HEK293 (cell line): ENCODE measurements at regions not wholly inside any gene's neighbourhood (a gene's known extent, or its start where the extent isn't known, plus 50 kb on each side); places are given as distances from the start of the nearest gene placed in this dataset.

Source experiments
- CTCF ChIA-PET: fragments of 350-600 bp; formaldehyde crosslinking; extraction: SDS; loops from one replicate; lab custom pipeline; 2021; ENCODE audit warnings: antibody characterized with exemption; lab: Yijun Ruan, JAX
- POLR2A ChIA-PET: fragments of 300-600 bp; formaldehyde crosslinking; extraction: SDS; loops from one replicate; lab custom pipeline; 2020; ENCODE audit warnings: antibody characterized with exemption, inconsistent platforms; lab: Yijun Ruan, JAX
- H3K27ac ChIP-seq: fragments of 200-500 bp; sonication (Bioruptor generic); 2 replicates; pipeline ENCODE4 v1.5.1; 2014; ENCODE audit warnings: low read depth, low read length, control low read depth, inconsistent platforms; ENCODE audit errors: extremely low read depth
- H3K36me3 ChIP-seq, 2 experiments: fragments of 200-500 bp in 1 of 2; sonication (Bioruptor generic) in 1 of 2; 1 replicate in 1 of 2; 2 replicates in 1 of 2; pipeline ENCODE4 v1.5.1; 2014 to 2017; ENCODE audit warnings: inconsistent platforms in 2 of 2, low read length in 2 of 2; ENCODE audit not compliant: control insufficient read depth in 2 of 2, insufficient read depth in 1 of 2
- H3K4me1 ChIP-seq: fragments of 200-500 bp; sonication (Bioruptor generic); 2 replicates; pipeline ENCODE4 v1.5.1; 2014; ENCODE audit warnings: mild to moderate bottlenecking, low read length, inconsistent platforms; ENCODE audit not compliant: control insufficient read depth, insufficient read depth
- H3K4me3 ChIP-seq: 2 replicates; pipeline ENCODE4 v1.5.1; 2011; ENCODE audit warnings: low read depth, mild to moderate bottlenecking, control low read depth, low read length, moderate library complexity
- H3K9me3 ChIP-seq: fragments of 200-500 bp; sonication (Bioruptor generic); 2 replicates; pipeline ENCODE4 v1.5.1; 2014; ENCODE audit warnings: low read depth, low read length, inconsistent platforms; ENCODE audit not compliant: control insufficient read depth, insufficient read depth
- SETDB1 ChIP-seq: IDR thresholded peaks from one replicate; pipeline ENCODE4 v1.6.1; 2017; ENCODE audit warnings: mild to moderate bottlenecking, low read length, moderate library complexity, mixed read lengths; ENCODE audit not compliant: insufficient read length
- TCF7L2 ChIP-seq: IDR thresholded peaks from 2 replicates; pipeline ENCODE4 v1.6.1; 2011; ENCODE audit warnings: low read depth, mild to moderate bottlenecking, inconsistent platforms, low read length, moderate library complexity, borderline replicate concordance
- TRIM28 ChIP-seq: IDR thresholded peaks from 2 replicates; pipeline ENCODE4 v1.6.1; 2011; ENCODE audit warnings: low read length, control low read depth, borderline replicate concordance
- YY1 ChIP-seq: fragments of 450-650 bp; formaldehyde crosslinking; IDR thresholded peaks from 2 replicates; pipeline ENCODE4 v1.5.1; 2018; ENCODE audit warnings: missing biosample characterization, missing genetic modification characterization
- YY2 ChIP-seq: fragments of 450-650 bp; formaldehyde crosslinking; IDR thresholded peaks from 2 replicates; pipeline ENCODE4 v1.5.1; 2016; ENCODE audit warnings: missing biosample characterization, missing genetic modification characterization
- ZFHX2 ChIP-seq: fragments of 450-650 bp; formaldehyde crosslinking; conservative IDR thresholded peaks from 2 replicates; pipeline ENCODE4 v1.5.1; 2016; ENCODE audit warnings: missing biosample characterization, missing genetic modification characterization
- ZIC2 ChIP-seq: fragments of 450-650 bp; formaldehyde crosslinking; IDR thresholded peaks from 2 replicates; pipeline ENCODE4 v1.5.1; 2016; ENCODE audit warnings: missing biosample characterization, missing genetic modification characterization
- ZNF138 ChIP-seq: fragments of 450-650 bp; formaldehyde crosslinking; IDR thresholded peaks from 2 replicates; pipeline ENCODE4 v1.5.1; 2016; ENCODE audit warnings: missing biosample characterization, missing genetic modification characterization, borderline replicate concordance
- ZNF140 ChIP-seq: fragments of 450-650 bp; formaldehyde crosslinking; IDR thresholded peaks from 2 replicates; pipeline ENCODE4 v1.5.1; 2016; ENCODE audit warnings: missing biosample characterization, missing genetic modification characterization
- ZNF366 ChIP-seq: fragments of 450-650 bp; formaldehyde crosslinking; conservative IDR thresholded peaks from 2 replicates; pipeline ENCODE4 v1.5.1; 2016; ENCODE audit warnings: missing biosample characterization, missing genetic modification characterization
- ZNF391 ChIP-seq: fragments of 450-650 bp; formaldehyde crosslinking; IDR thresholded peaks from 2 replicates; pipeline ENCODE4 v1.5.1; 2016; ENCODE audit warnings: low read depth, missing biosample characterization, missing genetic modification characterization, borderline replicate concordance
- ZNF501 ChIP-seq: fragments of 450-650 bp; formaldehyde crosslinking; IDR thresholded peaks from 2 replicates; pipeline ENCODE4 v1.5.1; 2016; ENCODE audit warnings: missing biosample characterization, missing genetic modification characterization
- ZNF549 ChIP-seq: fragments of 450-650 bp; IDR thresholded peaks from 2 replicates; pipeline ENCODE4 v1.5.1; 2018; ENCODE audit warnings: missing biosample characterization, missing genetic modification characterization, mild to moderate bottlenecking, inconsistent platforms, moderate library complexity
- ZNF610 ChIP-seq: fragments of 450-650 bp; formaldehyde crosslinking; IDR thresholded peaks from 2 replicates; pipeline ENCODE4 v1.5.1; 2016; ENCODE audit warnings: missing biosample characterization, missing genetic modification characterization, borderline replicate concordance
- ZNF660 ChIP-seq: fragments of 450-650 bp; IDR thresholded peaks from 2 replicates; pipeline ENCODE4 v1.5.1; 2018; ENCODE audit warnings: missing biosample characterization, mild to moderate bottlenecking, missing genetic modification characterization
- ZNF776 ChIP-seq: fragments of 450-650 bp; formaldehyde crosslinking; IDR thresholded peaks from 2 replicates; pipeline ENCODE4 v1.5.0; 2017; ENCODE audit warnings: missing biosample characterization, missing genetic modification characterization, borderline replicate concordance
- ZNF837 ChIP-seq: fragments of 450-650 bp; formaldehyde crosslinking; IDR thresholded peaks from 2 replicates; pipeline ENCODE4 v1.5.1; 2016; ENCODE audit warnings: missing biosample characterization, missing genetic modification characterization
- ZNF843 ChIP-seq: fragments of 450-650 bp; formaldehyde crosslinking; IDR thresholded peaks from 2 replicates; pipeline ENCODE4 v1.5.1; 2016; ENCODE audit warnings: missing biosample characterization, missing genetic modification characterization
- TF ChIP-seq, protein P1 (sequence below): fragments of 450-650 bp; formaldehyde crosslinking; IDR thresholded peaks from 2 replicates; pipeline ENCODE4 v1.5.1; 2016; ENCODE audit warnings: missing biosample characterization, missing genetic modification characterization, borderline replicate concordance
- TF ChIP-seq, protein P2 (sequence below): fragments of 450-650 bp; formaldehyde crosslinking; optimal IDR thresholded peaks from 2 replicates; pipeline ENCODE3; 2016; ENCODE audit warnings: missing biosample characterization, mild to moderate bottlenecking, missing genetic modification characterization
- TF ChIP-seq, protein P3 (sequence below): fragments of 450-650 bp; formaldehyde crosslinking; IDR thresholded peaks from 2 replicates; pipeline ENCODE4 v1.5.1; 2016; ENCODE audit warnings: missing biosample characterization, missing genetic modification characterization, low read depth

DNA sequence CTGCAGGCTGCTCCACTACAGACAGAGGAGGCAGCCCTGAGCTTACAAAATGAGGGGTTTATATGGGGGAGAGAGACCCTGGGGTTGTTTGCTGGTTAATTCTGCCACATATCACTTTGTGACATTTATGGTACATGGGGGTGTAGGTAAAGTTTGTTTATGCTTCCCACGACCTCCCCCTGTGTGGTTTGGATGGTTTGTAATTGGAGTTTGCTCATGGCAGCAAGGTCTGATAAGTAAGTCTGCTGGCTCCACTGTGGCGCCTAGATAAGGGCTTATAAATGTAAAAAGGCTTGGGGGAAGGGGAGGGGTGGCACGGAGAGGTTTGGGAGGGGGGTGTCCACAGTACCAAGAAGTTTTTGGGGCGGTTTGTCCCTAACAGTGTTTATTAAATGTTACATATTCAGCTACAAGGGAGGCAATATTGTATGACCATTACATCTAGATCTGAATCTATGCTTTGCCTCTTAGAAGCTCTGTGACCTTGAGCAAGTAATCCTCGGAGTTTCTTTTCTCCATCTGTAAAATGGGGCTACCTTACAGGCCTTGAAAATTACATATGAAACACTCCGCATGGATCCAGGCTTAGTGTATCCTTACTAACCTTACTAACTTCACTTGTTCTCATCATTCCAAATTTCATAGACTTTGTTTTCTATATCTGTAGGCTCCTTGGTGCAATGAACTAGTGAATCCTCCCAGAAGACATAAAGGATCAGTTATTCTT lies 204.8 kb upstream of the NOX3 start:
- ChIA-PET POLR2A (no interaction called here), CTCF (interaction anchor here (1.0 kb wide), 1 partner anchor 9 kb away, joined by 5 read pairs; no protein-coding TSS in a partner anchor)
- Histone ChIP-seq H3K4me1 (no peaks in the 10 kb centered on the region), H3K36me3 (no peaks in the 10 kb centered on the region), H3K27ac (no peak overlapping the region), H3K9me3 (no peaks in the 10 kb centered on the region), H3K4me3 (no peak overlapping the region)
- TF ChIP-seq ZNF843 (tag by site-specific recombination) = no peak
- no peak for TF ChIP-seq ZNF366
- no peak for TF ChIP-seq ZNF837 (tag by site-specific recombination)
- peak; percentile 28; the same call in 1 of the 2 replicates for TF ChIP-seq ZFHX2 (tag by site-specific recombination)
- TF ChIP-seq, protein P1, sequence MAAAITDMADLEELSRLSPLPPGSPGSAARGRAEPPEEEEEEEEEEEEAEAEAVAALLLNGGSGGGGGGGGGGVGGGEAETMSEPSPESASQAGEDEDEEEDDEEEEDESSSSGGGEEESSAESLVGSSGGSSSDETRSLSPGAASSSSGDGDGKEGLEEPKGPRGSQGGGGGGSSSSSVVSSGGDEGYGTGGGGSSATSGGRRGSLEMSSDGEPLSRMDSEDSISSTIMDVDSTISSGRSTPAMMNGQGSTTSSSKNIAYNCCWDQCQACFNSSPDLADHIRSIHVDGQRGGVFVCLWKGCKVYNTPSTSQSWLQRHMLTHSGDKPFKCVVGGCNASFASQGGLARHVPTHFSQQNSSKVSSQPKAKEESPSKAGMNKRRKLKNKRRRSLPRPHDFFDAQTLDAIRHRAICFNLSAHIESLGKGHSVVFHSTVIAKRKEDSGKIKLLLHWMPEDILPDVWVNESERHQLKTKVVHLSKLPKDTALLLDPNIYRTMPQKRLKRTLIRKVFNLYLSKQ (tag by site-specific recombination) = no peak
- TF ChIP-seq, protein P2, sequence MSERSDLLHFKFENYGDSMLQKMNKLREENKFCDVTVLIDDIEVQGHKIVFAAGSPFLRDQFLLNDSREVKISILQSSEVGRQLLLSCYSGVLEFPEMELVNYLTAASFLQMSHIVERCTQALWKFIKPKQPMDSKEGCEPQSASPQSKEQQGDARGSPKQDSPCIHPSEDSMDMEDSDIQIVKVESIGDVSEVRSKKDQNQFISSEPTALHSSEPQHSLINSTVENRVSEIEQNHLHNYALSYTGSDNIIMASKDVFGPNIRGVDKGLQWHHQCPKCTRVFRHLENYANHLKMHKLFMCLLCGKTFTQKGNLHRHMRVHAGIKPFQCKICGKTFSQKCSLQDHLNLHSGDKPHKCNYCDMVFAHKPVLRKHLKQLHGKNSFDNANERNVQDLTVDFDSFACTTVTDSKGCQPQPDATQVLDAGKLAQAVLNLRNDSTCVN (tag by site-specific recombination) = no peak
- no peak for TF ChIP-seq ZNF776 (tag by site-specific recombination)
- no peak for TF ChIP-seq ZNF610 (tag by site-specific recombination)
- TF ChIP-seq ZNF660 = no peak
- no peak for TF ChIP-seq ZIC2 (tag by site-specific recombination)
- no peak for TF ChIP-seq ZNF549 (tag by site-specific recombination)
- TF ChIP-seq YY2 = no peak
- TF ChIP-seq ZNF501 (tag by site-specific recombination) = no peak
- no peak for TF ChIP-seq ZNF138 (tag by site-specific recombination)
- 0 out of 2 replicates have a peak, but pooled peaks have one; percentile 23 for TF ChIP-seq TRIM28
- no peak for TF ChIP-seq ZNF391 (tag by site-specific recombination)
- TF ChIP-seq YY1 (tag by site-specific recombination) = no peak

DNA sequence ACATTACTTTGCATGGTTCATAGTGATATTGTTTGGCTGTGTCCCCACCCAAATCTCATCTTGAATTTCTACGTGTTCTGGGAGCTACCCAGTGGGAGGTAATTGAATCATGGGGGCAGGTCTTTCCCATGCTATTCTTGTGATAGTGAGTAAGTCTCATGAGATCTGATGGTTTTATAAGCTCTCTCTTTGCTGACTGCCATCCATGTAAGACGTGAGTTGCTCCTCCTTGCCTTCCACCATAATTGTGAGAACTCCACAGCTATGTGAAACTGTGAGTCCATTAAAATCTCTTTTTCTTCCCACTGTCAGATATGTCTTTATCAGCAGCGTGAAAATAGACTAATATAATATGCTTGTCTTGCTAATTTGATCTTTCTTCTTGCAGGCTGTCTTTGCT lies 200.4 kb upstream of the NOX3 start:
- ChIA-PET CTCF (no interaction called here), POLR2A (no interaction called here)

DNA sequence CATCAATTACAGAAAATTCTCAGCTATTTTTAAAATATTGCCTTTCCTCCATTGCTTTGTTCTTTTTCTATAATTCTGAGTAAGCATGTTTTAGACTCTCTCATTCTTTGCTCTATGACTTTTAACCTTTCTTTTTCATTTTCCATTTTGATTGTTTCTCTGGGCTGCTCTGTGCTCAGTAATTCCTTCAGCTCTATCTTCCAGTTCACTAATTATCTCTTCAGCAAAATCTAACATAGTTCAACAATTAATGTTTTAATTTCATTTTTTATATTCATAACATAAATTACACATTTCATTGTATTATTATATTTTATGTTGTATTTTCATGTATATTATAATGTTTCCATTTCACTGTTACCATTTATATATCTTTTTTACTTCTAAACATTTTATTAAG lies 198.8 kb upstream of the NOX3 start:
- TF ChIP-seq ZNF660 = no peak
- TF ChIP-seq, protein P3, sequence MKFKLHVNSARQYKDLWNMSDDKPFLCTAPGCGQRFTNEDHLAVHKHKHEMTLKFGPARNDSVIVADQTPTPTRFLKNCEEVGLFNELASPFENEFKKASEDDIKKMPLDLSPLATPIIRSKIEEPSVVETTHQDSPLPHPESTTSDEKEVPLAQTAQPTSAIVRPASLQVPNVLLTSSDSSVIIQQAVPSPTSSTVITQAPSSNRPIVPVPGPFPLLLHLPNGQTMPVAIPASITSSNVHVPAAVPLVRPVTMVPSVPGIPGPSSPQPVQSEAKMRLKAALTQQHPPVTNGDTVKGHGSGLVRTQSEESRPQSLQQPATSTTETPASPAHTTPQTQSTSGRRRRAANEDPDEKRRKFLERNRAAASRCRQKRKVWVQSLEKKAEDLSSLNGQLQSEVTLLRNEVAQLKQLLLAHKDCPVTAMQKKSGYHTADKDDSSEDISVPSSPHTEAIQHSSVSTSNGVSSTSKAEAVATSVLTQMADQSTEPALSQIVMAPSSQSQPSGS = no peak
- no peak for TF ChIP-seq ZNF140 (tag by site-specific recombination)
- TF ChIP-seq, protein P2 (tag by site-specific recombination) = no peak
- ChIA-PET CTCF (no interaction called here), POLR2A (no interaction called here)
- no peaks in the 10 kb centered on the region for H3K9me3 ChIP-seq
- no peaks in the 10 kb centered on the region for H3K4me1 ChIP-seq
- H3K36me3 ChIP-seq = no peaks in the 10 kb centered on the region
- no peak overlapping the region for H3K4me3 ChIP-seq
- H3K27ac ChIP-seq = no peak overlapping the region

More for the DNA sequence above, 200.4 kb upstream of the NOX3 start:
- TF ChIP-seq TCF7L2 (no peak), SETDB1 (peak; percentile 55)
- H3K4me3 ChIP-seq = no peak overlapping the region
- no peak overlapping the region for H3K27ac ChIP-seq
- no peaks in the 10 kb centered on the region for H3K9me3 ChIP-seq
- H3K36me3 ChIP-seq = no peaks in the 10 kb centered on the region
- no peaks in the 10 kb centered on the region for H3K4me1 ChIP-seq
